ENCODE measurements at regions not wholly inside any gene's neighbourhood (a gene's known extent, or its start where the extent isn't known, plus 50 kb on each side); places are given as distances from the start of the nearest gene placed in this dataset.
"Not testable (repeated sequence)": the region's sequence is repeated elsewhere in the genome, so short reads cannot be mapped to it uniquely, and the experiment has no call there.

GRCh38 chr15:28789401-28790114 lies 58.9 kb downstream of the GOLGA6L7 start:
- H3K27ac ChIP-seq (ENCODE audit: extremely low read length, insufficient read depth, low read length); H3K9ac ChIP-seq (ENCODE audit: insufficient read depth, low read depth, low read length); H3K4me1 ChIP-seq (ENCODE audit: insufficient read depth, low read length); DNase-seq (ENCODE audit: low spot score); H3K36me3 ChIP-seq (replicated peaks in 1 of 2; ENCODE audit: control insufficient read depth in 1 of 2, insufficient read depth in 2 of 2, low read length in 2 of 2); in situ Hi-C loops (cut with HindIII; ENCODE audit: extremely low pct_ligation_motif_present, low pct_unique_long_range_greater_than_20kb); H3K9me3 ChIP-seq (ENCODE audit: low read length); BruUV-seq (replicated peaks); H3K27me3 ChIP-seq (ENCODE audit: control insufficient read depth in 1 of 2, insufficient read depth in 2 of 2, low read length in 2 of 2); H3K4me2 ChIP-seq (ENCODE audit: low read depth, low read length); intact Hi-C loops (cut with micrococcal nuclease; ENCODE audit: unreplicated experiment); H4K20me1 ChIP-seq (ENCODE audit: insufficient read depth, low read length); H3K4me3 ChIP-seq (replicated peaks in 1 of 3; ENCODE audit: insufficient read depth in 1 of 3, low read depth in 2 of 3, low read length in 3 of 3); POLR2A ChIA-PET; H2AFZ ChIP-seq (ENCODE audit: low read length); H3K79me2 ChIP-seq (ENCODE audit: insufficient read depth, low read length); FAIRE-seq: not testable (repeated sequence)
- ATAC-seq = peak; percentile 90
- TF ChIP-seq STAG1 (CRISPR knock-in tag; IDR thresholded peaks at IDR 0.05) (peak; percentile 66), CTCF (CRISPR knock-in tag; IDR thresholded peaks at IDR 0.05) (peak; percentile 38), SMC3 (IDR thresholded peaks at IDR 0.05; ENCODE audit: low read length) (peak; percentile 34; the same call in 1 of the 2 replicates)
- WGBS (ENCODE audit: low lambda C conversion rate) = 39% methylated on average over 9 of the region's 32 CpGs
- CTCF ChIA-PET (ENCODE audit: low intra/inter-chr PET ratio, low total read pairs) = interaction anchor here (0.8 kb wide), 1 partner anchor 129 kb away, joined by 3 read pairs; no protein-coding TSS in a partner anchor

GRCh38 chr15:28788649-28789400 lies 59.6 kb downstream of the GOLGA6L7 start:
- CTCF ChIA-PET (ENCODE audit: low intra/inter-chr PET ratio, low total read pairs); H3K36me3 ChIP-seq (replicated peaks in 1 of 2; ENCODE audit: control insufficient read depth in 1 of 2, insufficient read depth in 2 of 2, low read length in 2 of 2); H3K4me2 ChIP-seq (ENCODE audit: low read depth, low read length); H3K79me2 ChIP-seq (ENCODE audit: insufficient read depth, low read length); BruUV-seq (replicated peaks); intact Hi-C loops (cut with micrococcal nuclease; ENCODE audit: unreplicated experiment); H3K9me3 ChIP-seq (ENCODE audit: low read length); DNase-seq (ENCODE audit: low spot score); H3K4me3 ChIP-seq (replicated peaks in 1 of 3; ENCODE audit: insufficient read depth in 1 of 3, low read depth in 2 of 3, low read length in 3 of 3); H3K4me1 ChIP-seq (ENCODE audit: insufficient read depth, low read length); H3K9ac ChIP-seq (ENCODE audit: insufficient read depth, low read depth, low read length); H3K27me3 ChIP-seq (ENCODE audit: control insufficient read depth in 1 of 2, insufficient read depth in 2 of 2, low read length in 2 of 2); H3K27ac ChIP-seq (ENCODE audit: extremely low read length, insufficient read depth, low read length); H4K20me1 ChIP-seq (ENCODE audit: insufficient read depth, low read length); FAIRE-seq; H2AFZ ChIP-seq (ENCODE audit: low read length); in situ Hi-C loops (cut with HindIII; ENCODE audit: extremely low pct_ligation_motif_present, low pct_unique_long_range_greater_than_20kb); POLR2A ChIA-PET: not testable (repeated sequence)
- 66% methylated on average over 11 of the region's 78 CpGs for WGBS (ENCODE audit: low lambda C conversion rate)
- ATAC-seq = peak; percentile 29; the same call in 1 of the 3 replicates

GRCh38 chr15:28788176-28788575 lies 60.3 kb downstream of the GOLGA6L7 start:
- not testable (repeated sequence) for ATAC-seq; BruUV-seq (replicated peaks)
- 0% methylated on average over 1 of the region's 1 CpG for WGBS (ENCODE audit: low lambda C conversion rate)

More at GRCh38 chr15:28788176-28788575, 60.3 kb downstream of the GOLGA6L7 start:
- CTCF ChIA-PET (ENCODE audit: low intra/inter-chr PET ratio, low total read pairs); FAIRE-seq; H4K20me1 ChIP-seq (ENCODE audit: insufficient read depth, low read length); H3K9me3 ChIP-seq (ENCODE audit: low read length); H3K79me2 ChIP-seq (ENCODE audit: insufficient read depth, low read length); in situ Hi-C loops (cut with HindIII; ENCODE audit: extremely low pct_ligation_motif_present, low pct_unique_long_range_greater_than_20kb); H3K4me2 ChIP-seq (ENCODE audit: low read depth, low read length); H3K27me3 ChIP-seq (ENCODE audit: control insufficient read depth in 1 of 2, insufficient read depth in 2 of 2, low read length in 2 of 2); H3K4me3 ChIP-seq (replicated peaks in 1 of 3; ENCODE audit: insufficient read depth in 1 of 3, low read depth in 2 of 3, low read length in 3 of 3); DNase-seq (ENCODE audit: low spot score); intact Hi-C loops (cut with micrococcal nuclease; ENCODE audit: unreplicated experiment); H3K27ac ChIP-seq (ENCODE audit: extremely low read length, insufficient read depth, low read length); H3K4me1 ChIP-seq (ENCODE audit: insufficient read depth, low read length); H3K36me3 ChIP-seq (replicated peaks in 1 of 2; ENCODE audit: control insufficient read depth in 1 of 2, insufficient read depth in 2 of 2, low read length in 2 of 2); H2AFZ ChIP-seq (ENCODE audit: low read length); POLR2A ChIA-PET; H3K9ac ChIP-seq (ENCODE audit: insufficient read depth, low read depth, low read length): not testable (repeated sequence)

Measured in HepG2 (cell line).